HG02973 (cell line): ENCODE measurements at regions not wholly inside any gene's neighbourhood (a gene's known extent, or its start where the extent isn't known, plus 50 kb on each side); places are given as distances from the start of the nearest gene placed in this dataset.

ENCODE experiments used
- ATAC-seq: cut with Tn5 transposase; IDR thresholded peaks from one replicate; pipeline ENCODE4 v1.9.1; 2021; ENCODE audit warnings: moderate library complexity; ENCODE audit not compliant: unreplicated experiment

DNA sequence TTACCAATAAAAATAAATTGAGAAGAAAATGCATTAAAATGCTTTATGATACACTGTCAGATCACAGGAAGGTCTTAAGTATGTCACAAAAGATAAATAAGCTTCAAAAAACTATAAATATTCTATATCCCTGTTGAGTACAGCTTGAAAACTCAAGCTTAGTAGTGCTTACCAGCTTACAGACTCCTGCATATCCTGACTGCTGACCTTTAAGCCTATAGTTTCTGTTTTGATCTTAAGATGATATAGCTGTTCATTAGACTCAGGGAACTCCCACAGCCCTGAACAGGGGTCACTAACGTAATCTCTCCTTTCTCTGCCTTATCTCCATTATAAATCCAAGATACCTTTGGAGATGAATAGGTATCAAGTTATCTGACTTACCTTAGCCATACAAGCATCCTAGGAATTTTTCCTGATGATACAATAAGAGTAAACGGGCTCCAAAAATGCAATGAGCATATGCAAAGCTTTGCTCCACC is 93.7 kb upstream of the RBBP8 start:
- ATAC-seq, result no peak

- ATAC-seq, result no peak
These were observed 92.5 kb upstream of the RBBP8 start for GRCh38 chr18:22840606-22841144.

GRCh38 chr18:22841840-22842239 is 91.3 kb upstream of the RBBP8 start:
- no peak for ATAC-seq

- ATAC-seq, result no peak
These were observed 88.9 kb upstream of the RBBP8 start for GRCh38 chr18:22844190-22844589.

DNA sequence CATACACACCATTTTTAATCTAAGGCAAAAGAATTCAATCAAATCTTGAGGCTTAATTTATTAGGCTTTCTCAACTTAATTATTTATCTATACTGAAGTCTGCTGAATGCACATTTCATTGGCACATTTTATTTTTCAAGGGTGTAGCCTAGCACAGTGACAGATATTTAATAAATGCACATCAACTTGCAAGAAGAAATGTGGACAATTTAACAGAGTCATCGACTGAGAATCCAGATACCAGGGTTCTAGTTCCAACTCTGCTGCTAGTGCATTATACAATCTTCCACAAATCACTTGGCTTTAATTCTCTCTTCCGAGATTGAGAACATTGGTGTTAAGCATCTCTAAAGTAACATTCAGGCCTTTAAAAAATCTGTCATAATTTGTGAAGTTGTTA is 88.5 kb upstream of the RBBP8 start:
- ATAC-seq, result no peak

DNA sequence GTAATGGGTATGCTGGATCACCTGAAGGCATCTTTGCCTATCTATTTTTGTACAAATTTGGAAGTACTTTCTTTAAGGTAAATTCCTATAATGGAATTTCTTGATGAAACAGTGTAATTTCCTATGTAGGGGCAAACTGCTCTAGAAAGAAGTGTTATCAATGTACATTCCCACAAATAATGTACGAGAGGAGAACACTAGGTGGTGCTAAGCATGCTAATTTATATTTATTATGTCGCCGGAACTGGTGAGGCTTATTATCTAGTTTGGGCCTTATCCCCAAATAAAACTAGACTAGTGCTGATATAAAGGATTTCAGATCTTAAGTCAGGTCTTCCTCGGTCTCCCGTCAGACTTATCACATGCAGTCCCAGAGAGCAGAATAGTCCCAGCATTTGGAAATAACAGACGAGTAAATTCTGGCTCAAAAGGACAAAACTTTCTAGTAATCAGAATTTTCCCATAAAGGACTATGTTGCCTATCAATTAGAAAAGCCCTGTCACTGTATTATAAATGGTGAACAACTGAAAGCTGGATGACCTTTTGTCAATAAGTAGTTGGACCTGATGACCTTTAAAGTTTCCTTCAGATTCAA is 86.9 kb upstream of the RBBP8 start:
- ATAC-seq, result no peak

- ATAC-seq, result no peak
These were observed 86.4 kb upstream of the RBBP8 start for GRCh38 chr18:22846697-22847096.

GRCh38 chr18:22847392-22847791 is 85.7 kb upstream of the RBBP8 start:
- no peak for ATAC-seq

- no peak for ATAC-seq
These were observed 85.2 kb upstream of the RBBP8 start for GRCh38 chr18:22847867-22848451.

DNA sequence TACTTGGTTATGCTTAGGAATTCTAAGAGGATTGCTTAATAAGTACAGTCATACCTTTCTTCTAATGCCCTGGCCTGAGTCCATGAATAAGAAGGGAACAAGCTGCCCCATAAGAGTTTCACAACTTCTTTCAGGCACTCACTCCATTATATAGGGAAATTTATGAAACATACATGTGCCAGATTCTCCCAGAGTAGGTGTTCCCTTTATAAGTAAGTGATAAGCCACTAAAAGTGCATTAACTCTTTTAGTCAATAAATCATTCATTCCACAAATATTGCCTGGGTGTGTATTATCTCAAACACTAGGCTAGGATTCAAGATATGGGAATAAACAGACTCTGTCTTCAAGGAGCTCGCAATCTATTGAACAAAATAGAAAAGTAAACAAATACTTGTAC is 84.5 kb upstream of the RBBP8 start:
- no peak for ATAC-seq

GRCh38 chr18:22856870-22857269 is 76.3 kb upstream of the RBBP8 start:
- ATAC-seq, result no peak

DNA sequence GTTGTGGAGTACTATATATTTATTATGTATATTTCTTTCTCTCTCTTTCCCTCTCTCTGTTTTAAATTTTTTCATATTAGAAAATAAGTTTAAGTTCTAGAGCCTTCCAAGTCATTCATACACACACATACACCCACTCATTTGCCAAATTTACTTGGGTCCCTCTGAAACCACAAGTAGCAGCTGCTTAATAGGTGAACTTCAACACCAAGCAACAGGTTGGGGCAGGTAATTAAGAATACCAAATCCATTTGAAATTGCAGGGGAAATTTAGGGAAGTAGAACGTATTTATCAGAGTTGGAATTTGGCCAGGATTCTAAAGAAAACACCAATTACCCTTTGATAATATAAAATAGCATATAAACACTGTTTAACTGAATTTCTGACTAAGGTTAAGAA is 75.0 kb upstream of the RBBP8 start:
- no peak for ATAC-seq

- no peak for ATAC-seq
These were observed 72.3 kb upstream of the RBBP8 start for GRCh38 chr18:22860807-22861206.

DNA sequence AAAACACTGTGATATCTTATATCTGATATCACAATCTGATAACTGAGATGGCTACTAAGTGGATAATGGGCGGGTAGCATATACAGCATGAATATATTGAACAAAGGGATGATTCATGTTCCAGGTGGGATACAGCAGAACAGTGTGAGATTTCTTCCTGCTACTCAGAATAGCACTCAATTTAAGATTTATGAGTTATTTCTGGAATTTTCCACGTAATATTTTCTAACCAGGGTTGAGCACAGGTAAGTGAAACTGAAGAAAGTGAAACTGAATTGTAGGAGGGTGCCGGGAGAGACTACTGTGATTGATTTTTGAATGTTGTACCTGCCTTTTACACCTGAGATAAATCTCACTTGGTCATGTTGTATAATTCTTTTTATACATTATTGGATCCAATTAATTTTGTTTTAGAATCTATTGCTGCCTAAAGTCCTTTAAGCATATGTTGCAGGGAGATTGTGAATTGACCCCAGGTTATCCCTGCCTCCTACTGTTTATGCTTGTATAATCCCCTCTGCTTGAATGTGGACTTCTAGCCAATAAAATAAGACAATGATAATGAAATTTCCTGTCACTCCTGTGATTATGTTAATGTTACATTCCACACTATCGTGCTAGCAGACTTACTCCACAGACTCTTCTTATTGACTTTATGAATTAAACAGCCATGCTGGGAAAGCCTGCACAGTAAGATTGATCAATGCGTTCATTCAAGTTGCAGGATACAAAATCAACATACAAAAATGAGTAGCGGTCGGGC is 67.6 kb upstream of the RBBP8 start:
- ATAC-seq, result no peak

- no peak for ATAC-seq
These were observed 64.3 kb upstream of the RBBP8 start for GRCh38 chr18:22868831-22869230.

- no peak for ATAC-seq
These were observed 61.2 kb upstream of the RBBP8 start for GRCh38 chr18:22871809-22872525.

DNA sequence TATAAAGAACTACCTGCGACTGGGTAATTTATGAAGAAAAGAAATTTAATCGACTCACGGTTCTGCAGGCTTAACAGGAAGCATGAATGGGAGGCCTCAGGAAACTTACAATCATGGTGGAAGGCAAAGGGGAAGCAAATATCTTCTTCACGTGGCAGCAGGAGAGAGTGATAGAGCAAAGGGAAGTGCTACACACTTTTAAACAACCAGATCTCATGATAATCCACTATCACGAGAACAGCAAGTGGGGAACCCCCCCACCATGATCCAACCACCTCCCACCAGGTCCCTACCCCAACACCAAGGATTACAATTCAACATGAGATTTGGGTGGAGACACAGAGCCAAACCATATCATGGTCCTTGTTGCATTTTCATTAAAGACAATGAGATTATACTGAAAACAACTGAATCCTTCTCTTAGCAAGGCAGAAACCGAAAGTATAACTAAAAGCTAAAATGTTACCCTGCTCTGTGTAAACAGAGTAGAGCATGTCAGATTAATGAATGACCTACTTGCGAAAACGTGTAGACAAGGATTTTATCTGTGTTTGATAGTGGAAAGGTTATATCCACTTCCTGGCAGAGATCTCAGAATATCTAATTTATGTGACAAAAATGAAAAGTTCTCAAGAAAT is 60.1 kb upstream of the RBBP8 start:
- ATAC-seq, result peak; percentile 92

GRCh38 chr18:22879293-22879692 is 53.8 kb upstream of the RBBP8 start:
- ATAC-seq, result no peak

- no peak for ATAC-seq
These were observed 51.0 kb upstream of the RBBP8 start for GRCh38 chr18:22882084-22882483.

DNA sequence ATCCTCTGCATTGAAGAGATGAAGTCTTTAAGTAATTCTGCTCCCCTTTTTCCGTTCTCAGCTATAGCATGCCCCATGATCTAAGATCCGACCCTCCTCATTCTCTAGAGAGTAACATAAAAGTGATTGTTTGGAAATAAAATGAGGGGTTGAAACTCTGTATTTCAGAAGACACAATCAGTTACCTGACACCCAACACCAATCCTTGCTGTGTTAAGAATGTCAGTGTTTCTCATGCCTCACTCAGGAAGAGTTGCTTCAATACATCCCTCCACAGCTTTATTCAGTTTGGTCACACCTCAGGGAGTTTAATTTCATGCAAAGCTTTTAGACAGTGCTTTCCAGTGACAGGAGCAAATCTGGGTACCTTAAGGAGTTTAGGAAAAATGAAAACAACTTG is 49.9 kb upstream of the RBBP8 start:
- ATAC-seq, result no peak
